B cell (primary cell): ENCODE measurements at regions not wholly inside any gene's neighbourhood (a gene's known extent, or its start where the extent isn't known, plus 50 kb on each side); places are given as distances from the start of the nearest gene placed in this dataset.

Source experiments
- ATAC-seq: fragments of 200-7000 bp; cut with Tn5 transposase; one replicate; pipeline ENCODE4 v1.10.0; 2021; ENCODE audit warnings: low read depth, mild to moderate bottlenecking, moderate number of reproducible peaks, moderate library complexity
- CTCF ChIA-PET: fragments of 350-600 bp; sonication (Branson Sonifier 250); formaldehyde crosslinking; loops from one replicate; lab custom pipeline; 2021; ENCODE audit warnings: antibody characterized with exemption, inconsistent platforms; lab: Charles Lee
- POLR2A ChIA-PET: fragments of 350-600 bp; sonication (Branson Sonifier 250); formaldehyde crosslinking; loops from one replicate; lab custom pipeline; 2021; ENCODE audit warnings: antibody characterized with exemption; lab: Charles Lee
- DNase-seq: peaks from one replicate; pipeline ENCODE4 v3.0.0; 2013
- H2AFZ ChIP-seq: 2 replicates; pipeline ENCODE4 v1.6.1; 2012; ENCODE audit warnings: mild to moderate bottlenecking, low read depth, low read length; ENCODE audit not compliant: insufficient read depth, poor library complexity, severe bottlenecking
- H3K27ac ChIP-seq, 2 donors: 1 replicate in 1 of 2; 2 replicates in 1 of 2; pipeline ENCODE4 v1.5.1; 2012 to 2013; ENCODE audit warnings: low read length in 2 of 2, mild to moderate bottlenecking in 2 of 2, moderate library complexity in 1 of 2
- H3K27me3 ChIP-seq, 4 experiments: fragments of 200-600 bp in 1 of 4; sonication (generic) in 1 of 4; replicated peaks in 1 of 4; 1 replicate in 2 of 4; 2 replicates in 2 of 4; pipeline versions ENCODE4 v1.6.1 to v1.7.0; 2013 to 2016; ENCODE audit warnings: low read length in 3 of 4, mild to moderate bottlenecking in 2 of 4, mixed read lengths in 1 of 4, moderate library complexity in 1 of 4; ENCODE audit not compliant: insufficient read depth in 4 of 4, control insufficient read depth in 3 of 4; ENCODE audit errors: control extremely low read depth in 1 of 4
- H3K36me3 ChIP-seq, 2 experiments: replicated peaks in 1 of 2; 1 replicate in 1 of 2; 2 replicates in 1 of 2; pipeline versions ENCODE4 v1.6.1 to v1.7.1; 2013; ENCODE audit warnings: low read length in 1 of 2; ENCODE audit not compliant: insufficient read depth in 2 of 2, control insufficient read depth in 1 of 2; ENCODE audit errors: control extremely low read depth in 1 of 2, extremely low read depth in 1 of 2
- H3K4me1 ChIP-seq, 2 donors: fragments of 200-600 bp in 1 of 2; sonication (generic) in 1 of 2; 1 replicate in 1 of 2; 2 replicates in 1 of 2; pipeline versions ENCODE4 v1.5.1 to v1.6.1; 2013 to 2017; ENCODE audit warnings: low read length in 2 of 2; ENCODE audit not compliant: control insufficient read depth in 2 of 2, insufficient read depth in 2 of 2
- H3K4me2 ChIP-seq: replicated peaks from 2 replicates; pipeline ENCODE3; 2012; ENCODE audit warnings: mild to moderate bottlenecking, low read depth, low read length; ENCODE audit not compliant: poor library complexity, severe bottlenecking
- H3K4me3 ChIP-seq, 5 experiments: fragments of 200-600 bp in 1 of 5; sonication (generic) in 1 of 5; 1 replicate in 3 of 5; 2 replicates in 2 of 5; pipeline versions ENCODE4 v1.5.1 to v1.7.0; 2011 to 2016; ENCODE audit warnings: low read length in 4 of 5, mild to moderate bottlenecking in 4 of 5, low read depth in 2 of 5, control low read depth in 1 of 5, moderate library complexity in 1 of 5; ENCODE audit not compliant: insufficient read depth in 1 of 5; ENCODE audit errors: control extremely low read depth in 1 of 5, extremely low read depth in 1 of 5
- H3K79me2 ChIP-seq: fragments of 200-600 bp; sonication (generic); one replicate; pipeline ENCODE4 v1.6.0; 2016; ENCODE audit warnings: low read length; ENCODE audit not compliant: control insufficient read depth, insufficient read depth
- H3K9ac ChIP-seq: fragments of 200-600 bp; sonication (generic); 2 replicates; pipeline ENCODE4 v1.6.1; 2017; ENCODE audit warnings: mild to moderate bottlenecking, low read length, moderate library complexity
- H3K9me3 ChIP-seq, 3 donors: one replicate each; pipeline versions ENCODE4 v1.6.1 to v1.7.1; 2013; ENCODE audit warnings: low read length in 2 of 3; ENCODE audit not compliant: control insufficient read depth in 2 of 3, insufficient read depth in 1 of 3; ENCODE audit errors: control extremely low read depth in 1 of 3
- H4K20me1 ChIP-seq: 2 replicates; pipeline ENCODE4 v1.6.0; 2012; ENCODE audit warnings: mild to moderate bottlenecking, low read length; ENCODE audit not compliant: insufficient read depth, control insufficient read depth, poor library complexity, severe bottlenecking
- H3K27ac Mint-ChIP-seq: one replicate; pipeline ENCODE4 v1.8.0; 2021; ENCODE audit warnings: mixed read lengths
- H3K27me3 Mint-ChIP-seq: one replicate; pipeline ENCODE4 v1.8.0; 2021; ENCODE audit warnings: mixed read lengths
- H3K4me1 Mint-ChIP-seq: one replicate; pipeline ENCODE4 v1.8.0; 2021; ENCODE audit warnings: mixed read lengths
- H3K4me3 Mint-ChIP-seq: one replicate; pipeline ENCODE4 v1.8.0; 2021; ENCODE audit warnings: mixed read lengths
- H3K9me3 Mint-ChIP-seq: one replicate; pipeline ENCODE4 v1.8.0; 2022; ENCODE audit warnings: mixed read lengths; ENCODE audit not compliant: insufficient read depth
- CTCF ChIP-seq: fragments of 200-600 bp; IDR thresholded peaks from one replicate; pipeline ENCODE4 v1.8.0; 2022; ENCODE audit warnings: antibody characterized with exemption, mild to moderate bottlenecking
- EZH2 ChIP-seq: IDR thresholded peaks from 2 replicates; pipeline ENCODE4 v1.6.1; 2012; ENCODE audit warnings: borderline replicate concordance, low read depth, mild to moderate bottlenecking, moderate library complexity, low read length; ENCODE audit not compliant: insufficient read depth, poor library complexity, severe bottlenecking
- WGBS: methylation state at CpG from one replicate; pipeline ENCODE4 v1.1.5; 2013; ENCODE audit warnings: missing lambda C conversion rate; ENCODE audit not compliant: insufficient coverage; 5-methylcytosine and 5-hydroxymethylcytosine counted together
- intact Hi-C: fragments of 100-400 bp; cut with micrococcal nuclease; formaldehyde crosslinking; loops from one replicate; pipeline ENCODE4 v1.10.0; 2022

- Mint-ChIP-seq H3K27me3 (peaks cover 14% of the 10 kb centered on the region), H3K27ac (no peak overlapping the region), H3K4me1 (peaks cover 6% of the 10 kb centered on the region), H3K9me3 (peaks cover 3% of the 10 kb centered on the region), H3K4me3 (no peak overlapping the region)
- POLR2A ChIA-PET = no interaction called here
- intact Hi-C loops = no loop called here
- Histone ChIP-seq H3K27me3 (peaks cover 0 to 4% (median 0%) of the 10 kb centered on the region in 4 experiments), H3K9me3 (peaks cover 0 to 14% (median 3%) of the 10 kb centered on the region in 3 donors), H3K4me3 (no peak overlapping the region), H4K20me1 (no peaks in the 10 kb centered on the region), H3K4me1 (peaks cover 3 to 8% of the 10 kb centered on the region in 2 donors), H3K9ac (no peak overlapping the region), H3K36me3 (no peaks in the 10 kb centered on the region), H3K4me2 (no peak overlapping the region), H3K27ac (no peak overlapping the region), H3K79me2 (no peaks in the 10 kb centered on the region), H2AFZ (no peak overlapping the region)
- WGBS = no CpG with 5 or more reads among the region's 1 CpG
- DNase-seq (no peak), ATAC-seq (no peak)
- no peak for TF ChIP-seq CTCF
- no peak for TF ChIP-seq EZH2
- CTCF ChIA-PET = no interaction called here
These were observed 101.1 kb upstream of the ZNF618 start for GRCh38 chr9:113774963-113775362.

- Mint-ChIP-seq H3K4me3 (no peak overlapping the region), H3K4me1 (peaks cover 6% of the 10 kb centered on the region), H3K9me3 (peaks cover 3% of the 10 kb centered on the region), H3K27me3 (peaks cover 12% of the 10 kb centered on the region), H3K27ac (no peak overlapping the region)
- TF ChIP-seq CTCF = no peak
- TF ChIP-seq EZH2 = no peak
- H3K4me2 ChIP-seq = no peak overlapping the region
- no peak overlapping the region for H3K4me3 ChIP-seq
- no peak overlapping the region for H2AFZ ChIP-seq
- H3K9me3 ChIP-seq = peaks cover 0 to 14% (median 3%) of the 10 kb centered on the region in 3 donors
- WGBS = 93% methylated on average over 2 of the region's 3 CpGs
- no peak overlapping the region for H3K27ac ChIP-seq
- no peaks in the 10 kb centered on the region for H3K36me3 ChIP-seq
- ATAC-seq = no peak
- no peaks in the 10 kb centered on the region for H4K20me1 ChIP-seq
- H3K79me2 ChIP-seq = no peaks in the 10 kb centered on the region
- H3K9ac ChIP-seq = no peak overlapping the region
- H3K4me1 ChIP-seq = peaks cover 3 to 8% of the 10 kb centered on the region in 2 donors
- ChIA-PET POLR2A (no interaction called here), CTCF (no interaction called here)
- no peak for DNase-seq
- H3K27me3 ChIP-seq = peaks cover 0 to 4% (median 0%) of the 10 kb centered on the region in 4 experiments
- intact Hi-C loops = no loop called here
These were observed 100.4 kb upstream of the ZNF618 start for GRCh38 chr9:113775749-113776148.
